ENCODE measurements at regions not wholly inside any gene's neighbourhood (a gene's known extent, or its start where the extent isn't known, plus 50 kb on each side); places are given as distances from the start of the nearest gene placed in this dataset.

DNA sequence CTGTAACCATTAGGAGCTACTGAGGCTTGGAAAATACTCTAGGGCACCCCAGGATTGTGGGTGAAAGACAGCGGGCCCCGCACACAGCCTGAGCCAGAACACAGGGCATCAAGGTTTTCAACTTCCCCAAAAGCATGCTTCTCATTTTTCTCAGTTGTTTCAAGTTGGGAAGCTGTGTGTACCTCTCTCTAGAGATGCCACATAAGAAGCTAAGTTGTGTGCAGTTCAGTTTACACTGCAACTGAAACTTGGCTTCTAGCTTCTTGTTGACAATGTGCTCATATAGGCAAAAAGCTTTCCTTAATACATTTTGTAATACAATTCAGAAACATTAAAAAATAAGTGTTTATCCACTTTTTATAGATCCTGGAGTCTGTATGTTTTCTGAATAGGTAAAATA is 88.1 kb upstream of the PTPRR start:
- TF ChIP-seq, protein P1, sequence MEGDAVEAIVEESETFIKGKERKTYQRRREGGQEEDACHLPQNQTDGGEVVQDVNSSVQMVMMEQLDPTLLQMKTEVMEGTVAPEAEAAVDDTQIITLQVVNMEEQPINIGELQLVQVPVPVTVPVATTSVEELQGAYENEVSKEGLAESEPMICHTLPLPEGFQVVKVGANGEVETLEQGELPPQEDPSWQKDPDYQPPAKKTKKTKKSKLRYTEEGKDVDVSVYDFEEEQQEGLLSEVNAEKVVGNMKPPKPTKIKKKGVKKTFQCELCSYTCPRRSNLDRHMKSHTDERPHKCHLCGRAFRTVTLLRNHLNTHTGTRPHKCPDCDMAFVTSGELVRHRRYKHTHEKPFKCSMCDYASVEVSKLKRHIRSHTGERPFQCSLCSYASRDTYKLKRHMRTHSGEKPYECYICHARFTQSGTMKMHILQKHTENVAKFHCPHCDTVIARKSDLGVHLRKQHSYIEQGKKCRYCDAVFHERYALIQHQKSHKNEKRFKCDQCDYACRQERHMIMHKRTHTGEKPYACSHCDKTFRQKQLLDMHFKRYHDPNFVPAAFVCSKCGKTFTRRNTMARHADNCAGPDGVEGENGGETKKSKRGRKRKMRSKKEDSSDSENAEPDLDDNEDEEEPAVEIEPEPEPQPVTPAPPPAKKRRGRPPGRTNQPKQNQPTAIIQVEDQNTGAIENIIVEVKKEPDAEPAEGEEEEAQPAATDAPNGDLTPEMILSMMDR (IDR thresholded peaks at IDR 0.05), result no peak
- Mint-ChIP-seq H3K27me3 (ENCODE audit: low read depth) (no peaks in the 10 kb centered on the region), H3K27ac (ENCODE audit: unreplicated experiment) (no peak overlapping the region), H3K4me1 (ENCODE audit: low read depth) (peaks cover 11% of the 10 kb centered on the region), H3K36me3 (ENCODE audit: low read depth) (no peaks in the 10 kb centered on the region), H3K4me3 (ENCODE audit: unreplicated experiment) (no peak overlapping the region), H3K9me3 (ENCODE audit: low read depth) (no peaks in the 10 kb centered on the region)
- no peak for DNase-seq (ENCODE audit: low spot score)

DNA sequence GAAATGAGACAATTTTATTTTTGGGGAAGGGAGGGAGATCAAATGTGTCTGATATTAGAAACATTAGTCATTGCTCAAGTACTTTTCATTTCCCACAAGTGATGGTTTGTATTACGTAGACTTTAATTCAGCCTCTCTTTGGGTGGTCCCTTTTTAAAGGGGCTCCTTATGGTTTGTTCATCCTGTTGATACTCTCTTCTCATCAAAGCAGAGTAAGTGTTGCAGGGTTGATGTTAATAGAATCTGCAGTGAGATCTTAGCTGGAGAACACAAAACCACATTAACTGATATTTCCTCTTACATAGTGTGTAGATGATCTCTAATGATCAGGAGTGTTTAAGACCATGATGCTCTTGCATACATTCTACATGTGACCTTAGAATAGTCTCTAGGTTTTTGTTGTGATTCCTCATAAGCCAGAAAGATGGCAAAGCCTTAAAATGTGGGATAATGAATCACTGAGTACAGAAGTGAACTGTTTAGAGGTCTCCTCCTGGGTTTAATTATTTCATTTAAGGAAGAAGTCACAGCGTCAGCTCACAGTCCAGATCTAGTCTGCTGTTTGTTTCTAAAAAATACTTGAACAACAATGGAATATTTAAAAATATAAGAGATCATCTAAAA is 87.4 kb upstream of the PTPRR start:
- Mint-ChIP-seq H3K36me3 (ENCODE audit: low read depth) (no peaks in the 10 kb centered on the region), H3K27me3 (ENCODE audit: low read depth) (no peaks in the 10 kb centered on the region), H3K4me3 (ENCODE audit: unreplicated experiment) (no peak overlapping the region), H3K4me1 (ENCODE audit: low read depth) (peaks cover 11% of the 10 kb centered on the region), H3K9me3 (ENCODE audit: low read depth) (no peaks in the 10 kb centered on the region), H3K27ac (ENCODE audit: unreplicated experiment) (no peak overlapping the region)
- DNase-seq (ENCODE audit: low spot score), result no peak
- TF ChIP-seq, protein P1 (IDR thresholded peaks at IDR 0.05), result no peak

DNA sequence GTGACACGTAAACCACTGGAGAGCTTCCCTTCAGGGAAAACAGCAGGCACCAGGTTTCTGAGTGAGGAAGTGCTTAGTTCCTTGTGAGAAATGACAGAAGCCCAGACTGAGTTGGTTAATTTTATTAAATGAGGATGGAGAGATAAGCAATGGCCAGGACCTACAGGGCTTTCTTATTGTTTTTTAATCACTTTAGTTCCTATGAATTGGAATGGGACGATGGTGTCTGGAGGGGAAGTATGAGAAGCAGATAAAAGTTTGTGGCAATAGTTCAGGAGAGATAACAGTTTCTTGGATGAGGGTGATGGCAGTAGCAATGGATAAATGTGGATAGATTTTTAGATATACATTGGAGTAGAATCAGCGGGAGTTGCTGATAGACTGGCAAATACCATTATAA is 86.5 kb upstream of the PTPRR start:
- TF ChIP-seq, protein P1 (IDR thresholded peaks at IDR 0.05), result no peak
- Mint-ChIP-seq H3K9me3 (ENCODE audit: low read depth) (no peaks in the 10 kb centered on the region), H3K27me3 (ENCODE audit: low read depth) (no peaks in the 10 kb centered on the region), H3K4me3 (ENCODE audit: unreplicated experiment) (no peak overlapping the region), H3K4me1 (ENCODE audit: low read depth) (peaks cover 11% of the 10 kb centered on the region), H3K27ac (ENCODE audit: unreplicated experiment) (no peak overlapping the region), H3K36me3 (ENCODE audit: low read depth) (no peaks in the 10 kb centered on the region)
- no peak for DNase-seq (ENCODE audit: low spot score)

DNA sequence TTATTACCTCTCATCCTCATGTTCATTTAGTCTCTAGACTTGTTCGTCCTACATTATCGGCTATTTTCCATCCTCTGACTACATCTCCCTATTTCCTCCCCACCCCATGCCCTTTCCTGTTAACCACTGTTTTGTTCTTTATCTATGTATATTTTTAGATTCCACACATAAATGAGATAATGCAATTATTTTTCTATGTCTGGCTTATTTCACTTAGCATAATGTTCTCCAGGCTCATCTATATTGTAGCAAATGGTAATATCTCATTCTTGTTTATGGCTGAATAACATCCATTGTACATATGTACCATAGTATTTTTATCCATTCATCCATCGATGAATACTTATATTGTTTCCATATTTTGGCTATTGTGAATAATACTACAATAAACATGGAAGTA is 84.6 kb upstream of the PTPRR start:
- no peak overlapping the region for H3K27ac Mint-ChIP-seq (ENCODE audit: unreplicated experiment)
- TF ChIP-seq, protein P1 (IDR thresholded peaks at IDR 0.05), result no peak
- H3K36me3 Mint-ChIP-seq (ENCODE audit: low read depth), result no peaks in the 10 kb centered on the region
- no peaks in the 10 kb centered on the region for H3K9me3 Mint-ChIP-seq (ENCODE audit: low read depth)
- no peak for DNase-seq (ENCODE audit: low spot score)
- H3K4me1 Mint-ChIP-seq (ENCODE audit: low read depth), result peaks cover 12% of the 10 kb centered on the region
- H3K4me3 Mint-ChIP-seq (ENCODE audit: unreplicated experiment), result no peak overlapping the region
- H3K27me3 Mint-ChIP-seq (ENCODE audit: low read depth), result no peaks in the 10 kb centered on the region

DNA sequence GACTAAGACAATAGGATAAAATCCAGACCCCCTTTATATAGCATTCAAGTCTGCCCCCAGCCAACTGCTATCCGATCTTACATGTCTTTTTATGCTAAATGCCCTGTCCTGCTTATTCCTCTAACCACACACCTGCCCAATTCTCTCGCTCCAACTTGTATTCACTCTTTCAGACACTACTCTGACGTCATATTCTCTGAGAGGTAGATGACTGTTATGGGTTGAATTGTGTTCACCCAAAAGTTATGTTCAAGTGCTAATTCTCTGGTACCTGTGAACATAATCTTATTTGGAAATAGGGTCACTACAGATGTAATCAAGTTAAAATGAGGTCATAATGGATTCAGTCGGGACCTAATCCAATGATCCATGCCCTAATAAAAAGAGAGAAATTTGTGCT is 84.0 kb upstream of the PTPRR start:
- no peak overlapping the region for H3K27ac Mint-ChIP-seq (ENCODE audit: unreplicated experiment)
- H3K4me1 Mint-ChIP-seq (ENCODE audit: low read depth), result peaks cover 17% of the 10 kb centered on the region
- no peaks in the 10 kb centered on the region for H3K9me3 Mint-ChIP-seq (ENCODE audit: low read depth)
- DNase-seq (ENCODE audit: low spot score), result no peak
- no peak overlapping the region for H3K4me3 Mint-ChIP-seq (ENCODE audit: unreplicated experiment)
- no peaks in the 10 kb centered on the region for H3K27me3 Mint-ChIP-seq (ENCODE audit: low read depth)
- TF ChIP-seq, protein P1 (IDR thresholded peaks at IDR 0.05), result no peak
- H3K36me3 Mint-ChIP-seq (ENCODE audit: low read depth), result no peaks in the 10 kb centered on the region
